HL-60 (cell line): ENCODE measurements at regions not wholly inside any gene's neighbourhood (a gene's known extent, or its start where the extent isn't known, plus 50 kb on each side); places are given as distances from the start of the nearest gene placed in this dataset.

ENCODE experiments used
- DNase-seq, 2 experiments: peaks; one replicate each; pipeline ENCODE4 v3.0.0-alpha.2; 2010 to 2020; ENCODE audit warnings: low read depth in 1 of 2, low spot score in 1 of 2
- H3K27ac ChIP-seq: fragments of 250-450 bp; sonication (Bioruptor Pico); replicated peaks from 2 replicates; pipeline ENCODE4 v1.5.1; 2020; ENCODE audit warnings: mild to moderate bottlenecking, moderate library complexity
- H3K27me3 ChIP-seq: fragments of 250-450 bp; sonication (Bioruptor Pico); 2 replicates; pipeline ENCODE4 v1.5.1; 2021; ENCODE audit warnings: mild to moderate bottlenecking, moderate library complexity; ENCODE audit not compliant: insufficient read depth, poor library complexity, severe bottlenecking
- H3K4me3 ChIP-seq: replicated peaks from 2 replicates; pipeline ENCODE4 v1.5.1; 2011; ENCODE audit warnings: mild to moderate bottlenecking, control low read depth, low read length; ENCODE audit not compliant: insufficient read depth
- GABPA ChIP-seq: IDR thresholded peaks from 2 replicates; pipeline ENCODE4 v1.6.1; 2012; ENCODE audit warnings: low read depth
- POLR2AphosphoS5 ChIP-seq: IDR thresholded peaks from 2 replicates; pipeline ENCODE4 v1.6.1; 2012; ENCODE audit warnings: low read depth
- REST ChIP-seq: IDR thresholded peaks from 2 replicates; pipeline ENCODE4 v1.6.1; 2012; ENCODE audit warnings: low read depth; ENCODE audit not compliant: insufficient replicate concordance
- SPI1 ChIP-seq: IDR thresholded peaks from 2 replicates; pipeline ENCODE4 v1.6.1; 2012; ENCODE audit warnings: low read depth, mild to moderate bottlenecking, borderline replicate concordance
- TF ChIP-seq, protein P1 (sequence below): IDR thresholded peaks from one replicate; pipeline ENCODE4 v1.5.1; 2011; ENCODE audit warnings: low read length, control low read depth, inconsistent platforms; ENCODE audit not compliant: insufficient read depth

- Histone ChIP-seq H3K27me3 (no peaks in the 10 kb centered on the region), H3K4me3 (no peak overlapping the region), H3K27ac (no peak overlapping the region)
- TF ChIP-seq, protein P1, sequence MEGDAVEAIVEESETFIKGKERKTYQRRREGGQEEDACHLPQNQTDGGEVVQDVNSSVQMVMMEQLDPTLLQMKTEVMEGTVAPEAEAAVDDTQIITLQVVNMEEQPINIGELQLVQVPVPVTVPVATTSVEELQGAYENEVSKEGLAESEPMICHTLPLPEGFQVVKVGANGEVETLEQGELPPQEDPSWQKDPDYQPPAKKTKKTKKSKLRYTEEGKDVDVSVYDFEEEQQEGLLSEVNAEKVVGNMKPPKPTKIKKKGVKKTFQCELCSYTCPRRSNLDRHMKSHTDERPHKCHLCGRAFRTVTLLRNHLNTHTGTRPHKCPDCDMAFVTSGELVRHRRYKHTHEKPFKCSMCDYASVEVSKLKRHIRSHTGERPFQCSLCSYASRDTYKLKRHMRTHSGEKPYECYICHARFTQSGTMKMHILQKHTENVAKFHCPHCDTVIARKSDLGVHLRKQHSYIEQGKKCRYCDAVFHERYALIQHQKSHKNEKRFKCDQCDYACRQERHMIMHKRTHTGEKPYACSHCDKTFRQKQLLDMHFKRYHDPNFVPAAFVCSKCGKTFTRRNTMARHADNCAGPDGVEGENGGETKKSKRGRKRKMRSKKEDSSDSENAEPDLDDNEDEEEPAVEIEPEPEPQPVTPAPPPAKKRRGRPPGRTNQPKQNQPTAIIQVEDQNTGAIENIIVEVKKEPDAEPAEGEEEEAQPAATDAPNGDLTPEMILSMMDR = no peak
- no peak for TF ChIP-seq REST
- no peak for TF ChIP-seq POLR2AphosphoS5
- TF ChIP-seq SPI1 = no peak
- TF ChIP-seq GABPA = no peak
- DNase-seq = no peak
These were observed 643.1 kb downstream of the INHBA start for GRCh38 chr7:41059796-41060195.

DNA sequence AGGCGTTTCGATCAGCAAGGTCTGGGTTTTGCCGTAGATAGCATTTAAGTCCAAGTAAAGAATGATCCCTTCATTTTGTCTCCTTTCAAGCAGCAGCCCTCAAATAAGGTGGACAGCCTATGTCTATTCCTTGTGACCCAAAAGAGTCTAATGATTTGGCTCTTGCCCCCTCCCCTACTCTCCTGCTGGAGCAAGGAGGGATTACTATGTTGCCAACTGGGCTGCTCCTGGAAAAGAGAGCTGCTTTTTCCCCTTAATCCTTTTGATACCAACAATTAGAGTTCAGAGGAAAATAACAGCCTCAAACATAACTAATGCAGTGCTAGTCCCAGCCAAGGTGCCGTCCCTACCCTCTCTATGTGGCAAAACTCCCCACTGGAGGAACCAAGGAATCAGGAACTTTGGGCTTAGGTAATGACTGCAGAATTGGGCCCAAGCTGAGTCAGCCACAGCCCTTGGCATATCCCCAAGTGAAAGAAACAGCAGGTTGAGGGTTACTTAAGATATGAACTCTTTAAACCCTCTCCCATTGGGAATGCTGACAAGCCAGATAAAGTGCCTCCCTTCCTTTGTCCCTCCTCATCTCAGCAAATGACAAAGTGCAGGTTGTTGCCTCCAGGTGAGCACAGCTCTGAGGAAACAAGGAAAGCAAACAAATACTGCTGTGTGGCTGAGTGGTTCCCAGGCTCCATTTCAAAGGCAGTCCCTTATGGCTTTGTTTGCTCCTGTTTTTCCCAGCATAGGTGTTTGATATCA is 643.7 kb downstream of the INHBA start:
- TF ChIP-seq REST (no peak), SPI1 (no peak), POLR2AphosphoS5 (no peak), GABPA (no peak)
- TF ChIP-seq, protein P1 = no peak
- H3K27me3 ChIP-seq = no peaks in the 10 kb centered on the region
- no peak for DNase-seq
- no peak overlapping the region for H3K4me3 ChIP-seq
- no peak overlapping the region for H3K27ac ChIP-seq

- Histone ChIP-seq H3K27ac (no peak overlapping the region), H3K4me3 (no peak overlapping the region), H3K27me3 (no peaks in the 10 kb centered on the region)
- no peak for DNase-seq
- TF ChIP-seq REST (no peak), GABPA (no peak), SPI1 (no peak), POLR2AphosphoS5 (no peak)
- TF ChIP-seq, protein P1 = no peak
These were observed 647.8 kb downstream of the INHBA start for GRCh38 chr7:41054960-41055661.
